Suprapubic skin (tissue), 3 donors: ENCODE measurements at regions not wholly inside any gene's neighbourhood (a gene's known extent, or its start where the extent isn't known, plus 50 kb on each side); places are given as distances from the start of the nearest gene placed in this dataset.

Experiments used
- EP300 ChIP-seq: sonication (generic); formaldehyde crosslinking; IDR thresholded peaks from one replicate; pipeline ENCODE4 v1.6.1; 2017; ENCODE audit warnings: antibody characterized with exemption
- POLR2A ChIP-seq, 2 donors: fragments of 450-650 bp; IDR thresholded peaks; one replicate each; pipeline ENCODE4 v1.6.1; 2017; ENCODE audit warnings: antibody characterized with exemption in 2 of 2, mild to moderate bottlenecking in 2 of 2, moderate library complexity in 2 of 2
- TF ChIP-seq, protein P1 (sequence below), 2 donors: fragments of 200-600 bp in 1 of 2; fragments of 450-650 bp in 1 of 2; sonication (generic) in 1 of 2; IDR thresholded peaks; one replicate each; pipeline ENCODE4 v1.5.1; 2016 to 2019; ENCODE audit warnings: antibody characterized with exemption in 2 of 2, mild to moderate bottlenecking in 1 of 2, moderate library complexity in 1 of 2

DNA sequence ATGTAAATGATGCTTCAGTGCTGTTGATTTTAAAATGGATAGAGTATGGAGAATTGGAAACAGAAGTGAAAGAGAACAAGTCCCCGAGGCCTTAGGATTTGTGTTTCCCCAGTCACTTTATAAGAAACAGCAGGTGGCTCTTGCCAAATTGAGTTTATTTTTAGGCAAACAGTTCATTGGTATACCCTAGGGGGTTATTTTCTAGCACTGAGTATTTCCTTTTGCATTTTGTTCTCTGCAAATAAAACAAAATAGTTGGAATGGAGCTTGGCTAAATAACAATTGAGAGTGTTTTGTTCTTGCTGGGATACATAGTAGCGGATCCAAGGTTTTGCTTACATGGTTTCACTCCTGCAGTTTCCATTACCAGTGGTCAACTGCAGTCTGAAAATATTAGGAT, 591.1 kb upstream of the C16orf82 start:
- TF ChIP-seq, protein P1, sequence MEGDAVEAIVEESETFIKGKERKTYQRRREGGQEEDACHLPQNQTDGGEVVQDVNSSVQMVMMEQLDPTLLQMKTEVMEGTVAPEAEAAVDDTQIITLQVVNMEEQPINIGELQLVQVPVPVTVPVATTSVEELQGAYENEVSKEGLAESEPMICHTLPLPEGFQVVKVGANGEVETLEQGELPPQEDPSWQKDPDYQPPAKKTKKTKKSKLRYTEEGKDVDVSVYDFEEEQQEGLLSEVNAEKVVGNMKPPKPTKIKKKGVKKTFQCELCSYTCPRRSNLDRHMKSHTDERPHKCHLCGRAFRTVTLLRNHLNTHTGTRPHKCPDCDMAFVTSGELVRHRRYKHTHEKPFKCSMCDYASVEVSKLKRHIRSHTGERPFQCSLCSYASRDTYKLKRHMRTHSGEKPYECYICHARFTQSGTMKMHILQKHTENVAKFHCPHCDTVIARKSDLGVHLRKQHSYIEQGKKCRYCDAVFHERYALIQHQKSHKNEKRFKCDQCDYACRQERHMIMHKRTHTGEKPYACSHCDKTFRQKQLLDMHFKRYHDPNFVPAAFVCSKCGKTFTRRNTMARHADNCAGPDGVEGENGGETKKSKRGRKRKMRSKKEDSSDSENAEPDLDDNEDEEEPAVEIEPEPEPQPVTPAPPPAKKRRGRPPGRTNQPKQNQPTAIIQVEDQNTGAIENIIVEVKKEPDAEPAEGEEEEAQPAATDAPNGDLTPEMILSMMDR (IDR thresholded peaks at IDR 0.05), result no peak
- TF ChIP-seq POLR2A (IDR thresholded peaks at IDR 0.05) (no peak), EP300 (no peak)
